ENCODE measurements at regions not wholly inside any gene's neighbourhood (a gene's known extent, or its start where the extent isn't known, plus 50 kb on each side); places are given as distances from the start of the nearest gene placed in this dataset.

DNA sequence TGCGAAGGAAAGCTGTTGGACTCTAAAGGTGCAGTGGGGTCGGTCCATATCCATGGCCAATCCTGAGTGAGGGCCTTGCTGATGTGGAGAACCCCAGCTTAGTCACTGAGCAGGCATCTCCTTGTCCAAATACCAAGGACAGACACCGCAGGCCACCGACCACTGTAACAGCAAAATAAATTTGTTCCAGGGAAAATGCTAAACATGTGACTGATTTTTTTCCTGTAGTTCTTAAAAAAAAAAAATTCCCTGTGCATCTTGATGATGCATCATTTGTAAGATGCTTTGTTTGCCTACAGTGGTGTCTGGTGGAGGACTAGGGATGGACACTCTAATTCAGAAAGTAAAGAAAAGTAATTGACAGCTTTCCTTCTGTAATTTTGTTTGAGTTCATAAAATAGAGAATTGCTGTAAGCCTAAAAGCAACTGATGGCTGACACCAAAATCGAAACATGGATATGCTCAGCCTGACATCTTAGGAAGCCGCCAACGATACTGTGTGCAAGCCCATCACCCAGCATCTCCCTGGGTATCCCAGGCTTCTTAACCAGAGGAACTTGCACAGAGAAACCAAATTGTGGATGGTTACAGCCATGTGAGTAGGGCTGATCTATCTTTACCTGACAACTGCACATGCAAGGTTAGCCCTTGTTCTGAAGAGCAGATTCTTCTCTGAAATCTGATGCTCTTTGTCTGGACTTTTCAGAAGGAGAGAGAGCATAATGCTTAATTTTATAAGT, 188.6 kb downstream of the ARL4C start:
- peaks cover 6% of the 10 kb centered on the region for H3K4me1 Mint-ChIP-seq (ENCODE audit: low read depth, unreplicated experiment)

GRCh38 chr2:234307322-234307961, 189.4 kb downstream of the ARL4C start:
- no peak overlapping the region for H3K27ac Mint-ChIP-seq (ENCODE audit: unreplicated experiment)
- intact Hi-C loops (cut with micrococcal nuclease; ENCODE audit: unreplicated experiment) = no loop called here
- H3K4me3 Mint-ChIP-seq (ENCODE audit: low read depth, unreplicated experiment) = no peak overlapping the region
- no TSS peak for BruUV-seq (replicated peaks)
- H3K4me1 Mint-ChIP-seq (ENCODE audit: low read depth, unreplicated experiment) = peaks cover 6% of the 10 kb centered on the region
- no peaks in the 10 kb centered on the region for H3K9me3 Mint-ChIP-seq (ENCODE audit: low read depth, unreplicated experiment)
- DNase-seq = no peak
- peaks cover 10% of the 10 kb centered on the region for H3K27me3 Mint-ChIP-seq (ENCODE audit: unreplicated experiment)
- TF ChIP-seq, protein P1, sequence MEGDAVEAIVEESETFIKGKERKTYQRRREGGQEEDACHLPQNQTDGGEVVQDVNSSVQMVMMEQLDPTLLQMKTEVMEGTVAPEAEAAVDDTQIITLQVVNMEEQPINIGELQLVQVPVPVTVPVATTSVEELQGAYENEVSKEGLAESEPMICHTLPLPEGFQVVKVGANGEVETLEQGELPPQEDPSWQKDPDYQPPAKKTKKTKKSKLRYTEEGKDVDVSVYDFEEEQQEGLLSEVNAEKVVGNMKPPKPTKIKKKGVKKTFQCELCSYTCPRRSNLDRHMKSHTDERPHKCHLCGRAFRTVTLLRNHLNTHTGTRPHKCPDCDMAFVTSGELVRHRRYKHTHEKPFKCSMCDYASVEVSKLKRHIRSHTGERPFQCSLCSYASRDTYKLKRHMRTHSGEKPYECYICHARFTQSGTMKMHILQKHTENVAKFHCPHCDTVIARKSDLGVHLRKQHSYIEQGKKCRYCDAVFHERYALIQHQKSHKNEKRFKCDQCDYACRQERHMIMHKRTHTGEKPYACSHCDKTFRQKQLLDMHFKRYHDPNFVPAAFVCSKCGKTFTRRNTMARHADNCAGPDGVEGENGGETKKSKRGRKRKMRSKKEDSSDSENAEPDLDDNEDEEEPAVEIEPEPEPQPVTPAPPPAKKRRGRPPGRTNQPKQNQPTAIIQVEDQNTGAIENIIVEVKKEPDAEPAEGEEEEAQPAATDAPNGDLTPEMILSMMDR (IDR thresholded peaks at IDR 0.05; ENCODE audit: unreplicated experiment) = no peak
- no peaks in the 10 kb centered on the region for H3K36me3 Mint-ChIP-seq (ENCODE audit: insufficient read depth, unreplicated experiment)
- CTCF ChIA-PET = no interaction called here

More for the DNA sequence above, 188.6 kb downstream of the ARL4C start:
- TF ChIP-seq, protein P1 (IDR thresholded peaks at IDR 0.05; ENCODE audit: unreplicated experiment) = no peak
- intact Hi-C loops (cut with micrococcal nuclease; ENCODE audit: unreplicated experiment) = no loop called here
- Mint-ChIP-seq H3K27me3 (ENCODE audit: unreplicated experiment) (peaks cover 10% of the 10 kb centered on the region), H3K4me3 (ENCODE audit: low read depth, unreplicated experiment) (no peak overlapping the region), H3K9me3 (ENCODE audit: low read depth, unreplicated experiment) (no peaks in the 10 kb centered on the region), H3K27ac (ENCODE audit: unreplicated experiment) (no peak overlapping the region), H3K36me3 (ENCODE audit: insufficient read depth, unreplicated experiment) (no peaks in the 10 kb centered on the region)
- CTCF ChIA-PET = no interaction called here
- BruUV-seq (replicated peaks) = no TSS peak
- no peak for DNase-seq

GRCh38 chr2:234306426-234307173, 190.3 kb downstream of the ARL4C start:
- no peak for DNase-seq
- CTCF ChIA-PET = no interaction called here
- Mint-ChIP-seq H3K27ac (ENCODE audit: unreplicated experiment) (no peak overlapping the region), H3K9me3 (ENCODE audit: low read depth, unreplicated experiment) (no peaks in the 10 kb centered on the region), H3K4me1 (ENCODE audit: low read depth, unreplicated experiment) (peaks cover 6% of the 10 kb centered on the region), H3K27me3 (ENCODE audit: unreplicated experiment) (peaks cover 10% of the 10 kb centered on the region), H3K4me3 (ENCODE audit: low read depth, unreplicated experiment) (no peak overlapping the region), H3K36me3 (ENCODE audit: insufficient read depth, unreplicated experiment) (no peaks in the 10 kb centered on the region)
- TF ChIP-seq, protein P1 (IDR thresholded peaks at IDR 0.05; ENCODE audit: unreplicated experiment) = no peak
- BruUV-seq (replicated peaks) = no TSS peak
- intact Hi-C loops (cut with micrococcal nuclease; ENCODE audit: unreplicated experiment) = no loop called here

DNA sequence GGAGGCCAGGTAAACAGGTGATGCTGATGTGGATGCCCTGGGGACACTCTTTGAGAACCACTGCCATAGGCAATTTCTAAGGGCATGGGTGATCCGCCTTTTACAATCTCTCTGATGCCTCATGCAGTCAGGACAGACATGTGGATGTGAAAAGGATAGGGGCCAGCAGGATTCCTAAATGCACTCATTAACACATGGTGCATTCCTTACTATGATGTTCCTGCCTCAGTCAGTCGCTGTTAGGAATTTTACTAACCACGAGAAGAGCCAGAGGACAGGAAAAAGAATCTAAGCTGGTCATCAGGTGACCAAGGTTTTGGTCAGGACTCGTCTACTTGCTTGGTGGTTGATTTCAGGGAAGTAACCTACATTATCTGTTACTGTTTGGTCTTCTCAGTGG, 191.0 kb downstream of the ARL4C start:
- no TSS peak for BruUV-seq (replicated peaks)
- peaks cover 10% of the 10 kb centered on the region for H3K27me3 Mint-ChIP-seq (ENCODE audit: unreplicated experiment)
- no peaks in the 10 kb centered on the region for H3K9me3 Mint-ChIP-seq (ENCODE audit: low read depth, unreplicated experiment)
- TF ChIP-seq, protein P1 (IDR thresholded peaks at IDR 0.05; ENCODE audit: unreplicated experiment) = no peak
- CTCF ChIA-PET = no interaction called here
- peaks cover 6% of the 10 kb centered on the region for H3K4me1 Mint-ChIP-seq (ENCODE audit: low read depth, unreplicated experiment)
- DNase-seq = no peak
- no peak overlapping the region for H3K4me3 Mint-ChIP-seq (ENCODE audit: low read depth, unreplicated experiment)
- H3K36me3 Mint-ChIP-seq (ENCODE audit: insufficient read depth, unreplicated experiment) = no peaks in the 10 kb centered on the region
- intact Hi-C loops (cut with micrococcal nuclease; ENCODE audit: unreplicated experiment) = no loop called here
- H3K27ac Mint-ChIP-seq (ENCODE audit: unreplicated experiment) = no peak overlapping the region

All from Calu3 (cell line).